ENCODE measurements at regions not wholly inside any gene's neighbourhood (a gene's known extent, or its start where the extent isn't known, plus 50 kb on each side); places are given as distances from the start of the nearest gene placed in this dataset.
A peak's percentile ranks its signal among the peaks of the same experiment; 100 is the strongest.
"Not testable (repeated sequence)": the region's sequence is repeated elsewhere in the genome, so short reads cannot be mapped to it uniquely, and the experiment has no call there.

- Mint-ChIP-seq H3K27me3 (no peaks in the 10 kb centered on the region), H3K4me1 (peaks cover 35% of the 10 kb centered on the region), H3K9me3 (peaks cover 16% of the 10 kb centered on the region), H3K4me3 (no peak overlapping the region), H3K27ac (peak overlapping the region; percentile 76), H3K36me3 (peaks cover 17% of the 10 kb centered on the region)
- no peak for ATAC-seq
Measured at GRCh38 chr21:25500598-25500997, 106.7 kb downstream of the MRPL39 start.

DNA sequence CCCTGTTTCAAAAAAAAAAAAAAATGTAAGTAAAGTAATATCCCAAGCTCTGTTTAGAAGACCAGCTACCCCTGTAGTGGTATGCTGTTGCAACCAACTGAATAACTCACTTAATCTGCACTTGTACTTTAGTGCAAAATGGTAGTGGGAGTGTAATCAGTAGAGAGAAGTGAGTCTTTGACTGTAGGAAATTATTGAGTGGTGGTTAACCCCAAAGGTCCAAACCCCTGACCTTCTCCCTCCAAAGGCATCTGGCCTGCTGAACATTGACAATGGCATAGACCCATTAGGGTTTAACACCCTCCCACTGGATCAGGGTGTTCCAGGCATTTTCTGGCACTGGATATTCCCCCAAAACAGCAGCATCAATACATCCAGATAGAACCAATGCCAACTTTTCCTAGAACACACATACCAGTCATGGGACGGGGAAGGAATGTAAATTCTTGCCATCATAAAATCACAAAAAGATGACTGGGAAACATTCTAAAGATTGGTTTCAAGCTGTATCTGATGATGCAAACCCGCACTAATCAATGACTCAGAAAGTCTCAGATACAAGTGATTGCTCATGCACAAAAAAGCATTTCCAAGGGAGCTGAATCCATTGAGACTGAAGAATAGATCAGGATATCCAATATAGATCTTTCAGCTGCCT, 110.3 kb downstream of the MRPL39 start:
- ATAC-seq: peak; percentile 36
- peak overlapping the region; percentile 44 for H3K27ac Mint-ChIP-seq
- peaks cover 6% of the 10 kb centered on the region for H3K36me3 Mint-ChIP-seq
- H3K4me3 Mint-ChIP-seq: no peak overlapping the region
- no peaks in the 10 kb centered on the region for H3K27me3 Mint-ChIP-seq
- peaks cover 7% of the 10 kb centered on the region for H3K9me3 Mint-ChIP-seq
- H3K4me1 Mint-ChIP-seq: peaks cover 33% of the 10 kb centered on the region

- no peak for ATAC-seq
- peaks cover 3% of the 10 kb centered on the region for H3K36me3 Mint-ChIP-seq
- H3K4me3 Mint-ChIP-seq: no peak overlapping the region
- H3K9me3 Mint-ChIP-seq: peaks cover 2% of the 10 kb centered on the region
- no peak overlapping the region for H3K27ac Mint-ChIP-seq
- H3K4me1 Mint-ChIP-seq: peaks cover 44% of the 10 kb centered on the region
- H3K27me3 Mint-ChIP-seq: no peaks in the 10 kb centered on the region
Measured at GRCh38 chr21:25494804-25495203, 112.5 kb downstream of the MRPL39 start.

- Mint-ChIP-seq H3K27me3 (no peaks in the 10 kb centered on the region), H3K36me3 (no peaks in the 10 kb centered on the region), H3K27ac (no peak overlapping the region), H3K4me1 (peaks cover 55% of the 10 kb centered on the region), H3K4me3 (no peak overlapping the region), H3K9me3 (no peaks in the 10 kb centered on the region)
- no peak for ATAC-seq
Measured at GRCh38 chr21:25493722-25494121, 113.6 kb downstream of the MRPL39 start.

DNA sequence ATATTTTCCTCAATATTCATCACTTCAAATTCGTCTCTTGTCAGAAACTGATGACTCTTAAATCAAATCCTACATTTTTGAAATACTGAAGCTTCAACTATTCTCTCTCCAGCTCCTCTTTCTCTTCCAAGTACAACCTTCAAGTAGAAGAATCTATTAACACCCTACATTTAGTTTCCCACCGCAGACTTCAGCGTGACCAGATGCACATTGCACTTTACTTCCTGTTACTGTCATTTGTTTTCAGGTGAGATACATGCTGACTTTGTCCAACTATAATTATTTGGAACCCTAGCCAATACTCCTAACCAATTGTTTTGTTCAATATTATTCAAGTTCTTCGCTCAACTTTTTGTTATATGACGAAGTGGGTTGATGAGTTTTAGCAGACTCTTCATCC, 116.0 kb downstream of the MRPL39 start:
- no peaks in the 10 kb centered on the region for H3K36me3 Mint-ChIP-seq
- H3K4me1 Mint-ChIP-seq: peaks cover 69% of the 10 kb centered on the region
- peak overlapping the region; percentile 98 for H3K27ac Mint-ChIP-seq
- no peak for ATAC-seq
- H3K9me3 Mint-ChIP-seq: no peaks in the 10 kb centered on the region
- no peaks in the 10 kb centered on the region for H3K27me3 Mint-ChIP-seq
- H3K4me3 Mint-ChIP-seq: no peak overlapping the region

GRCh38 chr21:25490742-25491141, 116.5 kb downstream of the MRPL39 start:
- Mint-ChIP-seq H3K4me3 (no peak overlapping the region), H3K4me1 (peaks cover 73% of the 10 kb centered on the region), H3K36me3 (no peaks in the 10 kb centered on the region), H3K27ac (peak overlapping the region; percentile 98), H3K27me3 (no peaks in the 10 kb centered on the region), H3K9me3 (no peaks in the 10 kb centered on the region)
- ATAC-seq: no peak

DNA sequence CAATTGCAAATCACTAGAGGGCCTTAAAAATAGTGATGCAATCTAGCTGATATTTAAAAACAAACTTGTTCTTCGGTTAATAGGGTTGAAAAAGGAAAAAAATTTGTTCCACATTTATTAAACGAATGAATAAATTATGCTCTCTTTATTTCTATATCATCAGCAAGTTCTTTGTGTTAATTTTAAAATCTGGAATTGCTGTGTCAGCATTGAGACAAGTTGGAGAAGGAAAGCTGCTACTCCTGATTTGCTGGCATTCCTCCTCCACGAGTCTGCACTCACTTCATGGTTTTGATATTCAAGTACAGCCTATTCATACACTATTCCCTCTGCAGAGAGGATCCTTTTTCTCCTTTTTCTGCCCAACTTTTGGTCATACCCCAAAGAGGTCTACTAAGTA, 117.6 kb downstream of the MRPL39 start:
- H3K4me1 Mint-ChIP-seq: peaks cover 75% of the 10 kb centered on the region
- no peaks in the 10 kb centered on the region for H3K9me3 Mint-ChIP-seq
- H3K27ac Mint-ChIP-seq: peak overlapping the region; percentile 98
- ATAC-seq: no peak
- no peak overlapping the region for H3K4me3 Mint-ChIP-seq
- H3K36me3 Mint-ChIP-seq: peaks cover 5% of the 10 kb centered on the region
- no peaks in the 10 kb centered on the region for H3K27me3 Mint-ChIP-seq

GRCh38 chr21:25487046-25487594, 120.2 kb downstream of the MRPL39 start:
- peak; percentile 91 for ATAC-seq
- H3K4me1 Mint-ChIP-seq: peaks cover 79% of the 10 kb centered on the region
- H3K36me3 Mint-ChIP-seq: peaks cover 25% of the 10 kb centered on the region
- peaks cover 6% of the 10 kb centered on the region for H3K9me3 Mint-ChIP-seq
- no peaks in the 10 kb centered on the region for H3K27me3 Mint-ChIP-seq
- H3K27ac Mint-ChIP-seq: peak overlapping the region; percentile 98
- H3K4me3 Mint-ChIP-seq: peak overlapping the region; percentile 32

GRCh38 chr21:25485914-25486313, 121.4 kb downstream of the MRPL39 start:
- peaks cover 77% of the 10 kb centered on the region for H3K4me1 Mint-ChIP-seq
- peaks cover 18% of the 10 kb centered on the region for H3K9me3 Mint-ChIP-seq
- H3K27ac Mint-ChIP-seq: peak overlapping the region; percentile 98
- no peak for ATAC-seq
- H3K27me3 Mint-ChIP-seq: no peaks in the 10 kb centered on the region
- peaks cover 37% of the 10 kb centered on the region for H3K36me3 Mint-ChIP-seq
- no peak overlapping the region for H3K4me3 Mint-ChIP-seq

DNA sequence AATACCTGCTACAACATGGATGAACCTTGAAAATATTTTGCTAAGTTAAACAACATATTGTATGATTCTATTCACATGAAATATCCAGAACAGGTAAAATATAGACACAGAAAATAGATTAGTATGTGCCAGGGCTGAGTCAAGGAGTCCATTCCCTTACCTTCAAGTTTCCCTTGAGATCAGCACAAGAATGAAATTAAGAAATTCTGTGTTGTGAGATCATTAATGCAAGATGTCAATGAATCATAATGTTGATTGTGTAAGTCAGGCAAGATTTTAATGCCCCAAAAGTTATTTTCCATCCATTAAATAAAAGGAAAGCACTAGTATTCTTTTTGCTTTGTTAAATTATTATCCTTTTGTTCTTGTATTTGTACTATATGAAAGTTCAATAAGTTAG, 139.4 kb downstream of the MRPL39 start:
- Mint-ChIP-seq H3K36me3 (peaks cover 4% of the 10 kb centered on the region), H3K27ac (no peak overlapping the region), H3K9me3 (peaks cover 3% of the 10 kb centered on the region), H3K4me3 (no peak overlapping the region), H3K4me1 (peaks cover 8% of the 10 kb centered on the region), H3K27me3 (no peaks in the 10 kb centered on the region)
- ATAC-seq: no peak

- ATAC-seq, H3K9me3 Mint-ChIP-seq, H3K27ac Mint-ChIP-seq, H3K27me3 Mint-ChIP-seq, H3K4me3 Mint-ChIP-seq, H3K36me3 Mint-ChIP-seq: not testable (repeated sequence)
- peaks cover 14% of the 10 kb centered on the region for H3K4me1 Mint-ChIP-seq
Measured at GRCh38 chr21:25467071-25467470, 140.2 kb downstream of the MRPL39 start.

DNA sequence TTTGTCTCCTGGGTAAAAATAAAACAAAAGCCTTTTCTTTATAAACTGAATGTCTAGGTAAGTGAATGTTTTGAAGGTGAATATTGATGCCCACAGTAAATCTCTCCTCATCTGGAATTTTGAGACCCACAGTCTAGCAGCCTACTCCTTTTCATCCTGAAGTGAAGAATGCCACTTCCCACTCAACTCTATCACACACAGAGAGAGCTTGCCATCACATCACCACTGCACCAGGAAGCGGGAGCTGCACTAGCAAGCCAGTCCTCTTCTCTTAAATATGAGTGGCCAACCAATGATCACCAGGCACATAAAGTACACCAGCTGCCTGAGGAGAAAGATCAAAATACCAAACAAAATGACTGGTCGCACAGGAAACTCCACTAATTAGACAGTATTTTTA, 140.8 kb downstream of the MRPL39 start:
- Mint-ChIP-seq H3K27me3 (no peaks in the 10 kb centered on the region), H3K27ac (no peak overlapping the region), H3K9me3 (no peaks in the 10 kb centered on the region), H3K36me3 (no peaks in the 10 kb centered on the region), H3K4me1 (peaks cover 14% of the 10 kb centered on the region), H3K4me3 (no peak overlapping the region)
- ATAC-seq: no peak

DNA sequence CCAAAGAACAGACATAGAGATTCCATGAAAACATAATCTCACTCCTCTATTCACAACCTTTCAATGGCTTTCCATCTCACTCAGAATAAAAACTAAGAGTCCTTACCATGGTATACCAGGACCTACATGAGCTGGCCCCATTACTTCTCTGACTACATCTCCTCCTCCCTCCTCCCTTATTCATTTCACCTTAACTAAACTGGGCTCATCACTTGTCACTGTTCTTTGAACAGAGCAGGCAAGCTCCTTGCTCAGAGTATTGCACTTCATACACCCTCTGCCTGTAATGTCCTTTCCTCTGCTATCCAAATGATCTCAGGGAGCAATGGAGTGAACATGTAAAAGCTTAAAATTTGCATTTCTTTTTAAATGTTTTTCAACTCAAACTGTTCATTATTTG, 142.0 kb downstream of the MRPL39 start:
- peaks cover 23% of the 10 kb centered on the region for H3K4me1 Mint-ChIP-seq
- no peak overlapping the region for H3K27ac Mint-ChIP-seq
- no peak for ATAC-seq
- no peak overlapping the region for H3K4me3 Mint-ChIP-seq
- H3K36me3 Mint-ChIP-seq: peaks cover 9% of the 10 kb centered on the region
- H3K27me3 Mint-ChIP-seq: no peaks in the 10 kb centered on the region
- no peaks in the 10 kb centered on the region for H3K9me3 Mint-ChIP-seq

DNA sequence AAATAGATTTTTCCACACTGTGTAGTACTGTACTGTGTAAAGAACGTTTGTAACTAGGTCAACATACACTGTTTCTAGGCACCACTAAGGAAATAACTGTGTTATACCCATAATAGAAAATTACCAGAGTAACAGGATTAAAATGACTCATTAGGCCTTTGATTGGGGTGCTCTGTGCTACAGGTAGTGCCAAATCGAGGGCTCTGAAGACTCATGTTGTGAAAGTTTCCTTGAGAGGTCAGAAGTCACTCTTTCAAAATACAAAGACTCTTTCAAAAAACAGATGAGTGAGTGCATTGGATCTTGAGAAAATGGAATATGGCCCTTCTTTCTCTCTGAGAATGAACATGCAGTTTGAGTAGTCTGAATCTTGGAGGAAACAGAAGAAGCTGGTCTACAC, 143.0 kb downstream of the MRPL39 start:
- peak; percentile 58 for ATAC-seq
- no peaks in the 10 kb centered on the region for H3K27me3 Mint-ChIP-seq
- peak overlapping the region; percentile 90 for H3K27ac Mint-ChIP-seq
- peaks cover 19% of the 10 kb centered on the region for H3K36me3 Mint-ChIP-seq
- peaks cover 33% of the 10 kb centered on the region for H3K4me1 Mint-ChIP-seq
- peaks cover 6% of the 10 kb centered on the region for H3K9me3 Mint-ChIP-seq
- no peak overlapping the region for H3K4me3 Mint-ChIP-seq

DNA sequence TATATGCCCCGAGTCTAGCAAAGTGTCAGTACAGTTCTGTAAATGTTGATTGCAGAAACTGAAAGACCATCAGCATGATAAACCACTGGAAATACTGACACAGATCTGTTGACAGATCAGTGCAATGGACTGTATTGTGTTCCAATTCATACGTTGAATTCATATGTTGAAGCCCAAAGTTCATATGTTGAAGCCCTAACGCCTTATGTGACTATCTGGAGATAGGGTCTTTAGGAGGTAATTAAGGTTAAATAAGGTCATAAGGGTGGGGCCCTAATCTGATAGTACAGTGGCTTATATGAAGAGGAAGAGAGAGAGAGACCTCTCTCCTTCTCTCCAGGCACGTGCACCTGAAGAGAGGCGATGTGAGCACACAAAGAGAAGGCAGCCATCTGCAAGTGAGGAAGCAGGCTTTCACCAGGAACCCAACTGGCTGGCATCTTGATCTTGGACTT, 144.7 kb downstream of the MRPL39 start:
- ATAC-seq: peak; percentile 79
- Mint-ChIP-seq H3K36me3 (peaks cover 21% of the 10 kb centered on the region), H3K4me1 (peaks cover 44% of the 10 kb centered on the region), H3K4me3 (no peak overlapping the region), H3K27ac (peak overlapping the region; percentile 90), H3K27me3 (no peaks in the 10 kb centered on the region), H3K9me3 (peaks cover 6% of the 10 kb centered on the region)

GRCh38 chr21:25461725-25462124, 145.6 kb downstream of the MRPL39 start:
- Mint-ChIP-seq H3K27me3 (no peaks in the 10 kb centered on the region), H3K27ac (peak overlapping the region; percentile 80), H3K4me1 (peaks cover 52% of the 10 kb centered on the region), H3K9me3 (peaks cover 6% of the 10 kb centered on the region), H3K4me3 (no peak overlapping the region), H3K36me3 (peaks cover 21% of the 10 kb centered on the region)
- no peak for ATAC-seq
